ENCODE measurements at regions not wholly inside any gene's neighbourhood (a gene's known extent, or its start where the extent isn't known, plus 50 kb on each side); places are given as distances from the start of the nearest gene placed in this dataset.

- TF ChIP-seq, protein P1, sequence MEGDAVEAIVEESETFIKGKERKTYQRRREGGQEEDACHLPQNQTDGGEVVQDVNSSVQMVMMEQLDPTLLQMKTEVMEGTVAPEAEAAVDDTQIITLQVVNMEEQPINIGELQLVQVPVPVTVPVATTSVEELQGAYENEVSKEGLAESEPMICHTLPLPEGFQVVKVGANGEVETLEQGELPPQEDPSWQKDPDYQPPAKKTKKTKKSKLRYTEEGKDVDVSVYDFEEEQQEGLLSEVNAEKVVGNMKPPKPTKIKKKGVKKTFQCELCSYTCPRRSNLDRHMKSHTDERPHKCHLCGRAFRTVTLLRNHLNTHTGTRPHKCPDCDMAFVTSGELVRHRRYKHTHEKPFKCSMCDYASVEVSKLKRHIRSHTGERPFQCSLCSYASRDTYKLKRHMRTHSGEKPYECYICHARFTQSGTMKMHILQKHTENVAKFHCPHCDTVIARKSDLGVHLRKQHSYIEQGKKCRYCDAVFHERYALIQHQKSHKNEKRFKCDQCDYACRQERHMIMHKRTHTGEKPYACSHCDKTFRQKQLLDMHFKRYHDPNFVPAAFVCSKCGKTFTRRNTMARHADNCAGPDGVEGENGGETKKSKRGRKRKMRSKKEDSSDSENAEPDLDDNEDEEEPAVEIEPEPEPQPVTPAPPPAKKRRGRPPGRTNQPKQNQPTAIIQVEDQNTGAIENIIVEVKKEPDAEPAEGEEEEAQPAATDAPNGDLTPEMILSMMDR (IDR thresholded peaks at IDR 0.05; ENCODE audit: low read depth, low read length): no peak
- no peak for DNase-seq (ENCODE audit: extremely low read depth, low read depth)
Measured at GRCh38 chr15:96442076-96442475, 111.6 kb downstream of the NR2F2 start.

DNA sequence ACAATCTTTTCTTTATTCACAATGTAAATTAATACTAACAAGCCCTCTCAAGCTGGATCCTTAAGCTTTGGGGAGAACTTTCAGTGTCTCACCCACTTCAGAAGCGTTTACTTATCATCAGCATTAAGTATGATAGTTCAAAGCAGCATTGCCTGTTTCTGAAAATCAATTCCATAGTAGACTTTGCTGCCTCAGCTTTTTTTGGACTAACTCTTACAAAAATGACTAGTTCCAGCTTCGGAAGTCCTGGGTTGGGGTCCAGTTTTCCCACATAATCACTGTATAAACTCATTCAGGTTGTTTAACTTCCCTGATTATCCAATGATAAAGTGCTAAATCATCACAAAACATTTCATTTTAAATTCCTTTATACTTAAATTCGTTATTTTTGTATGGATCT, 114.4 kb downstream of the NR2F2 start:
- TF ChIP-seq, protein P1 (IDR thresholded peaks at IDR 0.05; ENCODE audit: low read depth, low read length): no peak

GRCh38 chr15:96448923-96449322, 118.4 kb downstream of the NR2F2 start:
- no peak for DNase-seq (ENCODE audit: extremely low read depth, low read depth)

More for the DNA sequence above, 114.4 kb downstream of the NR2F2 start:
- DNase-seq (ENCODE audit: extremely low read depth, low read depth): no peak

DNA sequence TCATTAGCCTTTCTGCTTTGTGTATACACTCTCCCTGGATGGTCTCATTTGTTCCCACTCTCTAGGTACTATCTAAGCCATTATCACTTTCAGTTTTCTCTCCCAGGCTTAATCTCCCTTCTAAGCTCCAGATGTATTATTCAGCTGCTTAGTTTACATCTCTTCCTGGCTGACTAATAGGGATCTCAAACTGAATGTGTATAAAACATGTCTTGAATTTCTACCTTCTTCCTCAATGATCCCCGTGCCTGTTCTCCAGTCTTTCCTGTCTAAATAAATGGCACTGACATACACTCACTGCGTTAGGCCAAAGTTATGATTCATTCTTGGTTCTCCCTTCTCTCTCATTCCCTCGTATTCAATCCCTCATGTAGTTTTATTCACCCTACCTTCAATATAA, 127.3 kb downstream of the NR2F2 start:
- TF ChIP-seq, protein P1 (IDR thresholded peaks at IDR 0.05; ENCODE audit: low read depth, low read length): no peak

More at GRCh38 chr15:96448923-96449322, 118.4 kb downstream of the NR2F2 start:
- TF ChIP-seq, protein P1 (IDR thresholded peaks at IDR 0.05; ENCODE audit: low read depth, low read length): no peak

DNA sequence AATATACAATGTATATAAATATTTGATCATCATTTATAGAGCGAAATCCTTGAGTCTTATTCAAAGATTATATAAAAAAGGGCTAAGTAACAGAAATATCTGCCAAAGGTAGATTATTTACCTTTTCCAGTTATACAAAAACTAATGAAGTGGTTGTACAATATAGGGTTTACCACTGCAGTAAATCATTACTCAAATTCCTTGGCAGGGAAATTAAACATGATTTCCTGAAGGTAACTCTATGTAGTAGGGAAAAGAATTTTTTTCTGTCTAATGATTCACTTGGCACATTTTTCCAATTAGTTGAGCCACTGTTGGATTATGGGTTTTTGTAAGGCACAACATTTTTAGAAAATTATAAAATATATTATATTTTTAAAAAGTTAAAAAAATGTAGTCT, 129.6 kb downstream of the NR2F2 start:
- TF ChIP-seq, protein P1 (IDR thresholded peaks at IDR 0.05; ENCODE audit: low read depth, low read length): no peak
- no peak for DNase-seq (ENCODE audit: extremely low read depth, low read depth)

More for the DNA sequence above, 127.3 kb downstream of the NR2F2 start:
- no peak for DNase-seq (ENCODE audit: extremely low read depth, low read depth)

DNA sequence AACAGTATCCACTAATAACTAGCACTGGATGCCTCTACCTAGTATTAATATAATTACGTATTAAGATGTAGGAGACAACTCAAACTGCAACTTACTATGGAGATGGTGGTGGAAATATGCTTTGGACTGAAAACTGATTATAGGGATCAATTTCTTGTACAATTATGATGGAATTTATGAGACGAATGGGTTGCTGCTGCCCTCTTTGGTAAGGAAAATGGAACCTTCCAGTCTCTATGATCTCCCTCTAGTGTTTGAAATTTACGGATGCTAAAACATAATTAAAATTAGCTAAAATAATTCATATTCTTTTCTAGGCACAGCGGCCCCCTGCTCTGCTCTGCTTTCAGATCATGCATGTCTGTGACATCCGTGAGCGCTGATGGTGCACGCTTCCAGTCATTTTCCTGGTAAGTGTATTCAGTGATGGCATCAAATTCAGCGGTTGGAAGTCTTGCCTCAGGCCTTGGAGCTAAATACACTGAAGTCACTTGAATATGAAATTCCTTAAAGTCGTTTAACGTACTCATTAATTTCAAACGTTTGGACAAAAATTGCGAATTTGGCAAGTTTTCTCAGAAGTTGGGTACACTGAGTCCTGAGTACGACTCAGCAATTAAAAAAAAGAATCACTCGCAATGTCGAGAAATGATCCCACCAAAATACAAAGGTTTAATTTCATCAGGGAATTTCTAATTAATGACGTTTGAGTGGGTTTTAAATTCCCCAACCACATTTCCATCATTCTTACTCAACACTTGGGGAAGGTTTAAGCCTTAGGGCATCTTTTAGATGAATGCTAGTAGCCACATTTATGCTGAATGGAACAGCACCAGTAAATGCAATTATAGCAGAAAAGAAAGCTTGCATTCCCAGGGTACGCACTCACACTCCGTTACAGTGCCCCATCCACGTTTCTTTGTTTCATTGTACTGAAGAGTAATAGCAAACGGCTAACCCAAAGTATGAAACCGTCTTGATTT, 132.6 kb downstream of the NR2F2 start:
- TF ChIP-seq, protein P1 (IDR thresholded peaks at IDR 0.05; ENCODE audit: low read depth, low read length): peak; percentile 28
- no peak for DNase-seq (ENCODE audit: extremely low read depth, low read depth)

GRCh38 chr15:96466389-96466947, 136.0 kb downstream of the NR2F2 start:
- no peak for DNase-seq (ENCODE audit: extremely low read depth, low read depth)
- TF ChIP-seq, protein P1 (IDR thresholded peaks at IDR 0.05; ENCODE audit: low read depth, low read length): no peak

Data from AG09319 (cell line).